A673 (cell line): ENCODE measurements at regions not wholly inside any gene's neighbourhood (a gene's known extent, or its start where the extent isn't known, plus 50 kb on each side); places are given as distances from the start of the nearest gene placed in this dataset.

Experiments used
- EZH2 ChIP-seq: fragments of 200-600 bp; sonication (generic); IDR thresholded peaks from 2 replicates; pipeline ENCODE4 v1.6.1; 2017; ENCODE audit warnings: borderline replicate concordance, low read depth, mild to moderate bottlenecking, mixed read lengths, antibody characterized with exemption, low read length; ENCODE audit not compliant: poor library complexity, severe bottlenecking
- TF ChIP-seq, protein P1 (sequence below): fragments of 300-800, 200-600 bp; sonication (generic); conservative IDR thresholded peaks from 2 replicates; pipeline ENCODE4 v1.5.1; 2017; ENCODE audit warnings: low read depth, mild to moderate bottlenecking, antibody characterized with exemption, low read length, moderate library complexity, mixed read lengths

DNA sequence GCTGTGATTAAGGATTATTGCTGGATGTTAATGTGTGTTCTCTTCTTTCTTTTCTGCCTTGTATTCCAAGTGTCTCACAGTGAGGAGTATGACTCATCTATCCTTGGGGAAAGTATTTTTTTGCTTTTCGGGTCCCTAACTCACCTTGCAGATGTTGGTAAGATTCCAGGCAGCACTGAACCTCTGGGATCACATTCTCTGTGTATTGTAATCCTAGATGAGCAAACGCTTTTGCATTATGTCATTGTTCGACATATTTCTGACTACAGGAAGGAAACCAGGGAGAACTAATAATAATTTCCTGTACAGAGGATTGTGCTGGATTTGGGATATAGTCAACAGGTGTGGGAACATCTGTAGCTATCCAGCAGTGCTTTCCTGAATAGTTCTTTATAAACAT, 246.1 kb upstream of the TUT7 start:
- TF ChIP-seq, protein P1, sequence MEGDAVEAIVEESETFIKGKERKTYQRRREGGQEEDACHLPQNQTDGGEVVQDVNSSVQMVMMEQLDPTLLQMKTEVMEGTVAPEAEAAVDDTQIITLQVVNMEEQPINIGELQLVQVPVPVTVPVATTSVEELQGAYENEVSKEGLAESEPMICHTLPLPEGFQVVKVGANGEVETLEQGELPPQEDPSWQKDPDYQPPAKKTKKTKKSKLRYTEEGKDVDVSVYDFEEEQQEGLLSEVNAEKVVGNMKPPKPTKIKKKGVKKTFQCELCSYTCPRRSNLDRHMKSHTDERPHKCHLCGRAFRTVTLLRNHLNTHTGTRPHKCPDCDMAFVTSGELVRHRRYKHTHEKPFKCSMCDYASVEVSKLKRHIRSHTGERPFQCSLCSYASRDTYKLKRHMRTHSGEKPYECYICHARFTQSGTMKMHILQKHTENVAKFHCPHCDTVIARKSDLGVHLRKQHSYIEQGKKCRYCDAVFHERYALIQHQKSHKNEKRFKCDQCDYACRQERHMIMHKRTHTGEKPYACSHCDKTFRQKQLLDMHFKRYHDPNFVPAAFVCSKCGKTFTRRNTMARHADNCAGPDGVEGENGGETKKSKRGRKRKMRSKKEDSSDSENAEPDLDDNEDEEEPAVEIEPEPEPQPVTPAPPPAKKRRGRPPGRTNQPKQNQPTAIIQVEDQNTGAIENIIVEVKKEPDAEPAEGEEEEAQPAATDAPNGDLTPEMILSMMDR, result no peak
- TF ChIP-seq EZH2, result no peak
